HFF-Myc (cell line): ENCODE measurements at regions not wholly inside any gene's neighbourhood (a gene's known extent, or its start where the extent isn't known, plus 50 kb on each side); places are given as distances from the start of the nearest gene placed in this dataset.
"Not testable (repeated sequence)": the region's sequence is repeated elsewhere in the genome, so short reads cannot be mapped to it uniquely, and the experiment has no call there.

ENCODE experiments used
- DNase-seq: peaks from one replicate; pipeline ENCODE4 v3.0.0-alpha.2; 2011; ENCODE audit warnings: low read depth; ENCODE audit errors: extremely low read depth
- H3K4me3 ChIP-seq: replicated peaks from 2 replicates; pipeline ENCODE4 v1.5.1; 2011; ENCODE audit warnings: low read depth, mild to moderate bottlenecking, control low read depth, low read length
- TF ChIP-seq, protein P1 (sequence below): IDR thresholded peaks from 2 replicates; pipeline ENCODE4 v1.5.1; 2012; ENCODE audit warnings: mild to moderate bottlenecking, low read depth, low read length, control low read depth; ENCODE audit errors: missing control alignments

DNA sequence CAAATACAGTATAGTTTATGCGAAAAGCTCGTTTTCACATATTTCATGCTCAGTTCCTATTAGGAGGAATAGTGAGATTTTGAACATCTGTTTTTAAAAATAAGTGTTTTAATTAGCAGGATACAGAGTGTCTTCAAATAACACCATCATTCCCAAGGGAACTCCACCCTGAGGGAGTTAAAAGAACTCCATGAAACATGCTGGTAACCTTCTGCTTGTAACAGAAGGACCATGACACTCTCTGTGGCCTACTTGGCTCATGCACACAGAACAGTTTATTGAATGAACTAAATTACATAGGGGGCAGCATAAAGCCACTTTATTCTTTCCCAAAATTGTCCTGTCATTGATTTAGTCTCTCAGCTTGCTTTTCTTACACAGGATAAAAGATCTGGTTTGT, 809.5 kb upstream of the SLITRK6 start:
- TF ChIP-seq, protein P1, sequence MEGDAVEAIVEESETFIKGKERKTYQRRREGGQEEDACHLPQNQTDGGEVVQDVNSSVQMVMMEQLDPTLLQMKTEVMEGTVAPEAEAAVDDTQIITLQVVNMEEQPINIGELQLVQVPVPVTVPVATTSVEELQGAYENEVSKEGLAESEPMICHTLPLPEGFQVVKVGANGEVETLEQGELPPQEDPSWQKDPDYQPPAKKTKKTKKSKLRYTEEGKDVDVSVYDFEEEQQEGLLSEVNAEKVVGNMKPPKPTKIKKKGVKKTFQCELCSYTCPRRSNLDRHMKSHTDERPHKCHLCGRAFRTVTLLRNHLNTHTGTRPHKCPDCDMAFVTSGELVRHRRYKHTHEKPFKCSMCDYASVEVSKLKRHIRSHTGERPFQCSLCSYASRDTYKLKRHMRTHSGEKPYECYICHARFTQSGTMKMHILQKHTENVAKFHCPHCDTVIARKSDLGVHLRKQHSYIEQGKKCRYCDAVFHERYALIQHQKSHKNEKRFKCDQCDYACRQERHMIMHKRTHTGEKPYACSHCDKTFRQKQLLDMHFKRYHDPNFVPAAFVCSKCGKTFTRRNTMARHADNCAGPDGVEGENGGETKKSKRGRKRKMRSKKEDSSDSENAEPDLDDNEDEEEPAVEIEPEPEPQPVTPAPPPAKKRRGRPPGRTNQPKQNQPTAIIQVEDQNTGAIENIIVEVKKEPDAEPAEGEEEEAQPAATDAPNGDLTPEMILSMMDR = no peak
- no peak for DNase-seq
- H3K4me3 ChIP-seq = no peak overlapping the region

DNA sequence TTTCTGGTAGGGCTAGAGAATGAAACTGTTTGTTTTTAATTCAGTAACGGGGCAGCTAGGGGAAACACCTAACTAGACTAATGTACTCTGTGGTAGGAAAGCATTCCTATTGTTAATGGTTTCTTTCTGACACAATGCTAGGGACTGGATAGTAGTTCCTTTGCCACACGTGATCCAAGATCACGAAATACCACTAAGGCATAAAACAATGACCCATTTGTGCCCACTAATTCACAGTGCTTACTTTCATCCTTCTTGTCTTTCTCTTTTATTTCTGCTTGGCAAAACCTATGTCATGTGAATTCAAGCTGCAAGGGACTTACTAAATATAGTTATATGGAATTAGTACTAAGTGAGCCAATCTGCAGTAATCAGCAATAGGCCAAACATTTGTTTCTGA, 834.1 kb upstream of the SLITRK6 start:
- TF ChIP-seq, protein P1 = no peak

DNA sequence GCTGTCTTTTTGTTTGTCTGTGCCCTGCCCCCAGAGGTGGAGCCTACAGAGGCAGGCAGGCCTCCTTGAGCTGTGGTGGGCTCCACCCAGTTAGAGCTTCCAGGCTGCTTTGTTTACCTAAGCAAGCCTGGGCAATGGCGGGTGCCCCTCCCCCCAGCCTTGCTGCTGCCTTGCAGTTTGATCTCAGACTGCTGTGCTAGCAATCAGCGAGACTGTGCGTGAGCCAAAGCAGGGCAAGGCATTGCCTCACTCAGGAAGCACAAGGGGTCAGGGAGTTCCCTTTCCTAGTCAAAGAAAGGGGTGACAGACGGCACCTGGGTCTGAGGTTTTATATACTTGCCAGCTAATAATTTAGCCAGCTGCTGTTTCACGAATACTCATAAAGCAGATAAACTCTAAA, 852.0 kb upstream of the SLITRK6 start:
- not testable (repeated sequence) for H3K4me3 ChIP-seq, DNase-seq

More for the DNA sequence above, 834.1 kb upstream of the SLITRK6 start:
- no peak overlapping the region for H3K4me3 ChIP-seq
- no peak for DNase-seq

DNA sequence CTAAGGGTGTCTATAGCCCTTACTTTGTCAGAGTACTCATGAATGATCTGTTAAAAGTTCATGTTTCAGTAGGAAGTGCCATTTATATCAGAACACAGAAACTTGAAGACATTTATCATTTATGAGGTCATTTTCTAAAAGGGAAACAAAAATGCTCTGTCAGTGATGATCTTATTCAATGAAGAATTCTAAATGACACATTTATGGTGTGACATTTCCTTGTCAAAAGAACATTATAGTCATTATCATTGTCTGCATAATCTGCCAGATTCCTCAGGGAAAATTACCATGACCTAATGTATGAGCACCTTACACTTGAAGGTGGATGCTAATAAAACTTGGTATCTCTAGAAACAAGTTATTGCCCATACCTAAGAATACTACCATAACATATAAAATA, 853.8 kb upstream of the SLITRK6 start:
- no peak for DNase-seq
- TF ChIP-seq, protein P1 = no peak
- H3K4me3 ChIP-seq = no peak overlapping the region

DNA sequence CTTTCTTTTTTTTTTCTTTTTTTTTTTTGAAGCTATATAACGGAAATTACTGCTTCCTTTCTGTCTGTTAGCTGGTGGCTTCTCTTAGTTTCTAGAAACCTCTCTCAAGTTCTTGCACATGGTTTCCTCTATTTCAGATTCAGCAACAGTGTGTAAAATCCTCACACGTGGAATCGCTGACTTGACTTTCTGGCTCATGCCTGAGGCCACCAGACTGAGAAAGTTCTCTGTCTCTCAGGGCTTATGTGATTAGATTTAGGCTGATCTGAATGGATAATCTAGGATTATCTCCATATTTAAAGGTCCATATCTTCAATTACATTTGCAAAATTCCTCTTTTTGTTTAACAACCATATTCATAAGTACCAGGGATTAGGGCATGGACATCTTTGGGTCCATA, 856.3 kb upstream of the SLITRK6 start:
- TF ChIP-seq, protein P1 = no peak

DNA sequence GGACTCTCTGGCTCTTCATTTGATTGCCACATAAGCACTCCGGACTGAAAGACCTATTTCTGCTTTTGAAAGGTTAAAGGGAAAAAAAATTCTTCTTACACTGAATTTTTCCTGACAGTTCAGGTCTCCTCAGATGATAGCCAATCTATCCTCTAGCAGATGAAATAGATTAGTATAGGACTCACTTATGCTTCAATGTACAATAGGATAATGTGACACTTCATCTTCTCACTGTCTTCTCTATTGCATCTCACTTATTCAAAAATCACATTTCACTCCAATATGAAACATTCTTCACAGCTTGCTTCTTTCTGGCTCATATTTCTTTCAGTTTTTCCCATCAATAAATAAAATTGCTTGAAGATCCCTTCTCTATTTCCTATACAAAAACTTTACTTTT, 860.9 kb upstream of the SLITRK6 start:
- no peak overlapping the region for H3K4me3 ChIP-seq
- no peak for DNase-seq
- TF ChIP-seq, protein P1 = no peak

More for the DNA sequence above, 856.3 kb upstream of the SLITRK6 start:
- no peak overlapping the region for H3K4me3 ChIP-seq
- no peak for DNase-seq

DNA sequence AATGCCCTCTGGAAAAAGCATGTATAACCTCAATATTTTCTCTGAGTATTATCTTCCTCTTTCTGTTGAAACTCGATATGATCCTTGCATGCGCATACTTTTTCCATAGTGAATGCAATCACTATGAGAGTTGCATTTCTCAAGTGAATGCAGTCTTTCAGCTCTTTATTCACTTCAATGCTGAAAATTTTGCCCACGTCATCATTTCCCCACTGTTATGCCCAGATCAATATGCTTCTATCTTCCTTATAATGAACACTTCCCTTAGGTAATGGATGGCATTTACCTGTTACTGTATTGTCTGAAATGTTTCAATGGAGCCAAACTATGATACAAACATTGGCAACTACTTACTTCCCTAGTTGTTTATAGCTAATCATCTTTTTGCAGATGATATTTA, 866.6 kb upstream of the SLITRK6 start:
- DNase-seq = no peak
- H3K4me3 ChIP-seq = no peak overlapping the region

More for the DNA sequence above, 866.6 kb upstream of the SLITRK6 start:
- TF ChIP-seq, protein P1 = no peak
